ENCODE measurements at regions not wholly inside any gene's neighbourhood (a gene's known extent, or its start where the extent isn't known, plus 50 kb on each side); places are given as distances from the start of the nearest gene placed in this dataset.

DNA sequence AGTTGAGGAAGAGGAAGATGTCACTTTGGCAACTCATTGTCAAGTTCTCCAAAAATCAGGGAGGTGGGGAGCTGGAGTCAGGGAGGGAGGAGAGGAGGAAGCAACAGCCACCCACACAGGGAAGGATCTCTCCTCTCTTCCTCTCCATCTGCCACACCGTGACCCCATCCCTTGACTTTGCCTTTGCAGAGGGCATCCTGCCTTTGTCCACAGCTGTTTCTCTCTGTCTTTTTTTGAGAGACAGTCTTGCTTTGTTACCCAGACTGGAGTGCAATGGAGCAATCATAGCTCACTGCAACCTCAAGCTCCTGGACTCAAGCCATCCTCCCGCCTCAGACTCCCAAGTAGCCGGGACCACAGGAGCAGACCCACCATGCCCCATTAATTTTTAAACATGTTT is 276.0 kb downstream of the SHOX start:
- no peak overlapping the region for H4K91ac ChIP-seq (ENCODE audit: insufficient read depth, low read depth, low read length)
- intact Hi-C loops (cut with micrococcal nuclease) (no loop called here), dilution Hi-C loops (cut with HindIII; ENCODE audit: low sequenced_read_pairs, unreplicated experiment) (no loop called here), in situ Hi-C loops (cut with MboI; ENCODE audit: low sequenced_read_pairs) (no loop called here)
- H2BK20ac ChIP-seq (ENCODE audit: low read depth, low read length) = no peak overlapping the region
- CTCF ChIA-PET = no interaction called here
- TF ChIP-seq BHLHE40 (IDR thresholded peaks at IDR 0.05; ENCODE audit: low read depth, low read length) (no peak), POLR2A (IDR thresholded peaks at IDR 0.05; ENCODE audit: low read depth, low read length) (no peak), CEBPB (IDR thresholded peaks at IDR 0.05; ENCODE audit: low read depth, low read length) (no peak), USF2 (IDR thresholded peaks at IDR 0.05; ENCODE audit: low read depth, low read length) (no peak)
- H3K4ac ChIP-seq (ENCODE audit: low read depth, low read length) = no peak overlapping the region
- H2AK9ac ChIP-seq (replicated peaks; ENCODE audit: low read depth, low read length, poor library complexity) = no peak overlapping the region
- WGBS, 2 experiments (ENCODE audit: extremely low coverage in 2 of 2, insufficient read length in 1 of 2) = no CpG with 5 or more reads among the region's 3 CpGs
- peaks cover 14% of the 10 kb centered on the region for H3K9me3 ChIP-seq (ENCODE audit: control insufficient read depth, insufficient read depth, low read length)
- no peaks in the 10 kb centered on the region for H4K20me1 ChIP-seq (ENCODE audit: insufficient read depth, low read length)
- ATAC-seq (ENCODE audit: low read depth) (no peak), DNase-seq (no peak)
- no peak overlapping the region for H2AFZ ChIP-seq (replicated peaks; ENCODE audit: low read length, poor library complexity)
- H3K23ac ChIP-seq (ENCODE audit: low read depth, low read length) = no peak overlapping the region
- no peak overlapping the region for H2AK5ac ChIP-seq (ENCODE audit: low read depth, low read length)
- no peak overlapping the region for H2BK5ac ChIP-seq (ENCODE audit: low read depth, low read length, poor library complexity, severe bottlenecking)
- no peaks in the 10 kb centered on the region for H3K27me3 ChIP-seq (ENCODE audit: control insufficient read depth, insufficient read depth, low read length)
- no peak overlapping the region for H3K18ac ChIP-seq (ENCODE audit: low read depth, low read length)
- H3K27ac ChIP-seq (ENCODE audit: insufficient read depth, low read length) = no peak overlapping the region
- no TSS peak for BruUV-seq (replicated peaks)
- no peak overlapping the region for H3K4me2 ChIP-seq (ENCODE audit: low read depth, low read length)
- no peak overlapping the region for H3K9ac ChIP-seq (ENCODE audit: low read depth, low read length)
- no peak overlapping the region for H3K4me3 ChIP-seq (ENCODE audit: insufficient read depth, low read depth, low read length)
- no peaks in the 10 kb centered on the region for H3K9me1 ChIP-seq (ENCODE audit: insufficient read depth, low read length)
- no peak overlapping the region for H4K8ac ChIP-seq (ENCODE audit: low read depth in 2 of 2, low read length in 2 of 2)
- POLR2A ChIA-PET (ENCODE audit: unreplicated experiment) = no interaction called here
- no peak overlapping the region for H2BK120ac ChIP-seq (ENCODE audit: low read depth, low read length)
- H3K14ac ChIP-seq (replicated peaks; ENCODE audit: low read depth, low read length) = no peak overlapping the region
- no peak overlapping the region for H3K56ac ChIP-seq (ENCODE audit: extremely low read depth, insufficient read depth, low read length)
- no peak overlapping the region for H4K5ac ChIP-seq (ENCODE audit: low read depth, low read length)
- H3K4me1 ChIP-seq (ENCODE audit: control insufficient read depth, insufficient read depth, low read length) = no peaks in the 10 kb centered on the region
- H3K36me3 ChIP-seq (ENCODE audit: control insufficient read depth, insufficient read depth, low read length) = no peaks in the 10 kb centered on the region
- no peaks in the 10 kb centered on the region for H3K79me1 ChIP-seq (ENCODE audit: low read depth in 1 of 2, low read length in 2 of 2)
- H2BK15ac ChIP-seq (ENCODE audit: low read depth, low read length) = no peak overlapping the region
